ENCODE measurements at regions not wholly inside any gene's neighbourhood (a gene's known extent, or its start where the extent isn't known, plus 50 kb on each side); places are given as distances from the start of the nearest gene placed in this dataset.
"Not testable (repeated sequence)": the region's sequence is repeated elsewhere in the genome, so short reads cannot be mapped to it uniquely, and the experiment has no call there.

GRCh38 chr10:33612116-33612515, 277.6 kb upstream of the NRP1 start:
- peaks cover 10% of the 10 kb centered on the region for H3K27me3 Mint-ChIP-seq (ENCODE audit: low read depth)
- no peak overlapping the region for H3K4me3 Mint-ChIP-seq
- peaks cover 30% of the 10 kb centered on the region for H3K9me3 Mint-ChIP-seq
- peaks cover 6% of the 10 kb centered on the region for H3K4me1 Mint-ChIP-seq (ENCODE audit: low read depth)
- DNase-seq: no peak
- ATAC-seq: no peak
- H3K36me3 Mint-ChIP-seq (ENCODE audit: insufficient read depth): peaks cover 4% of the 10 kb centered on the region

DNA sequence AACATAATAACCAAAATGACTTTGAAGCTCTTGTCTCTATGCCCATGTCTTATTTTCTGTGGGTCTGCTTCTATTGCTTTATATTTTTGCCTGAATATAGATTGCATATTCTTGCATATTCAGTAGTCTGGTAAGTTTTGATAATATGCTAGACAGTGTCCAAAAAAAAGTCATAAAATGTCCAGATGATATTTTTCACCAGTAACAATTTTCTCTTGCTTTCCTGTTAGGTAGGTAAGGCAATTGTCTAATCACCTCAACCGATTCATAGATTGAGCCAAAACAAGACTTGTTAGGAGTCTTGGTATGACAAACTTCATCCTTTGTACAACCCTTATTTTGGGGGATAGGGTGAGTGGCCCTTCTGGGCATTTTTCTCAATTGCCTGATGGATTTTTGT, 277.0 kb upstream of the NRP1 start:
- Mint-ChIP-seq H3K4me3 (no peak overlapping the region), H3K36me3 (ENCODE audit: insufficient read depth) (peaks cover 4% of the 10 kb centered on the region), H3K4me1 (ENCODE audit: low read depth) (peaks cover 6% of the 10 kb centered on the region), H3K9me3 (peaks cover 30% of the 10 kb centered on the region), H3K27me3 (ENCODE audit: low read depth) (peaks cover 10% of the 10 kb centered on the region)
- ATAC-seq (no peak), DNase-seq (no peak)

DNA sequence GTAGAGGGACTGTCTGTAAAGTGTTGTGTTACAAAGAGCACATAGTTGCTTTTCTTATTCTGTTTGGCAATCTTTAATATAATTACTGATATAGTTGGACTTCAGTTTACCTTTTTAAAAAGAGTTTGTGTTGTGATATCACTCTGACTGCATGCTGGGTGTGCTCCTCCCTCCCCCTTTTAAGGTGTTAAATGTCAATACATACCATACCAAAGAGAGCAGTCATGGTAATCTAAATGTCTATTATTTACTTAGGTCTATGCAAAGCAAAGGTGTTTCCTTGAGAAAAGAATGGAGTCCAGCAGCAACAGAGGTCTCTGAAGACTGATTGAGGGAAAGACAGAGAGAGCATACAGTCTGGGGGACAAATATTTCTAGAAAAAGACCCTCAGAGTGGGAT, 275.1 kb upstream of the NRP1 start:
- peaks cover 6% of the 10 kb centered on the region for H3K4me1 Mint-ChIP-seq (ENCODE audit: low read depth)
- no peak overlapping the region for H3K4me3 Mint-ChIP-seq
- peaks cover 4% of the 10 kb centered on the region for H3K36me3 Mint-ChIP-seq (ENCODE audit: insufficient read depth)
- DNase-seq: no peak
- ATAC-seq: no peak
- peaks cover 10% of the 10 kb centered on the region for H3K27me3 Mint-ChIP-seq (ENCODE audit: low read depth)
- H3K9me3 Mint-ChIP-seq: peaks cover 30% of the 10 kb centered on the region

GRCh38 chr10:33602278-33602677, 267.8 kb upstream of the NRP1 start:
- no peaks in the 10 kb centered on the region for H3K4me1 Mint-ChIP-seq (ENCODE audit: low read depth)
- no peaks in the 10 kb centered on the region for H3K36me3 Mint-ChIP-seq (ENCODE audit: insufficient read depth)
- no peak overlapping the region for H3K4me3 Mint-ChIP-seq
- ATAC-seq (no peak), DNase-seq (no peak)
- peaks cover 12% of the 10 kb centered on the region for H3K9me3 Mint-ChIP-seq
- peaks cover 11% of the 10 kb centered on the region for H3K27me3 Mint-ChIP-seq (ENCODE audit: low read depth)

DNA sequence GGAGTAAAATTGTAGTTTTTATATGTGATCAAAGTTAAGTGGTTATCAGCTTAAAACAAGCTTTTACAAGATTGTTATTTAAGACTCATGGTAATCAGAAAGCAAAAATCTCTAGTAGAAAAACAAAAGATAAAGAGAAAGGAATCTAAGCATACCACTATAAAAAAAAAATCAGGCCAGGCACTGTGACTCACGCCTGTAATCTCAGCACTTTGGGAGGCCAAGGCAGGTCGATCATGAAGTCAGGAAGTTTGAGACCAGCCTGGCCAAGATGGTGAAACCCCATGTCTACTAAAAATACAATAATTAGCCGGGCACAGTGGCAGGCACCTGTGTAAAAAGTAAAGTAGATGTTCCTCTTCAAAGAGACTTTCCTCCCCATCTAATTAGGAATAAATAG, 265.9 kb upstream of the NRP1 start:
- Mint-ChIP-seq H3K9me3 (peaks cover 12% of the 10 kb centered on the region), H3K27me3 (ENCODE audit: low read depth) (peaks cover 22% of the 10 kb centered on the region), H3K4me1 (ENCODE audit: low read depth) (no peaks in the 10 kb centered on the region), H3K36me3 (ENCODE audit: insufficient read depth) (no peaks in the 10 kb centered on the region), H3K4me3 (no peak overlapping the region)
- DNase-seq (no peak), ATAC-seq (no peak)

- ATAC-seq: no peak
- peaks cover 12% of the 10 kb centered on the region for H3K9me3 Mint-ChIP-seq
- H3K4me3 Mint-ChIP-seq: no peak overlapping the region
- H3K27me3 Mint-ChIP-seq (ENCODE audit: low read depth): peaks cover 30% of the 10 kb centered on the region
- no peaks in the 10 kb centered on the region for H3K4me1 Mint-ChIP-seq (ENCODE audit: low read depth)
- DNase-seq: no peak
- H3K36me3 Mint-ChIP-seq (ENCODE audit: insufficient read depth): no peaks in the 10 kb centered on the region
These were observed 262.0 kb upstream of the NRP1 start for GRCh38 chr10:33596422-33596821.

- H3K4me3 Mint-ChIP-seq: no peak overlapping the region
- ATAC-seq (no peak), DNase-seq (no peak)
- peaks cover 27% of the 10 kb centered on the region for H3K27me3 Mint-ChIP-seq (ENCODE audit: low read depth)
- H3K4me1 Mint-ChIP-seq (ENCODE audit: low read depth): no peaks in the 10 kb centered on the region
- H3K9me3 Mint-ChIP-seq: peaks cover 8% of the 10 kb centered on the region
- no peaks in the 10 kb centered on the region for H3K36me3 Mint-ChIP-seq (ENCODE audit: insufficient read depth)
These were observed 260.0 kb upstream of the NRP1 start for GRCh38 chr10:33594475-33594874.

GRCh38 chr10:33588974-33589600, 254.6 kb upstream of the NRP1 start:
- DNase-seq (no peak), ATAC-seq (no peak)
- no peaks in the 10 kb centered on the region for H3K4me1 Mint-ChIP-seq (ENCODE audit: low read depth)
- H3K27me3 Mint-ChIP-seq (ENCODE audit: low read depth): peaks cover 8% of the 10 kb centered on the region
- no peak overlapping the region for H3K4me3 Mint-ChIP-seq
- peaks cover 1% of the 10 kb centered on the region for H3K36me3 Mint-ChIP-seq (ENCODE audit: insufficient read depth)
- peaks cover 3% of the 10 kb centered on the region for H3K9me3 Mint-ChIP-seq

DNA sequence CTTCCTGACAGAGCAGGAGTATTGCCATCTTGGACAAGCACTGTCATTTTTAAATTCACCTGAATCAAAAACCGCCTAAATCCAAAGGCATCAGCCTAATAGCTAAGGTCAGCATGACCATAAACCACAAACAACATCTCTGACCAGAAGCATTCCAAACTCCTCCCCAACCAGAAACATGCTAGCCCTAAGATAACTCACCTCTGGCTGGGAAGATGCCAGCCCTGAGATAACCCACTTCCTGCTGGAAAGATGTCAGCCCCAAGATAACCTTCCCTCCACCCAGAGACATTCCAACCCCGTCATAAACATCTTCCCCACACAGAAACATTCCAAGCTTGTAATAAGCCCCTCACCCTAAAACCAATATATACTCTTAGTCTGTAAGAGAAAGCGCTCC, 250.1 kb upstream of the NRP1 start:
- ATAC-seq; H3K27me3 Mint-ChIP-seq (ENCODE audit: low read depth); H3K4me3 Mint-ChIP-seq; H3K36me3 Mint-ChIP-seq (ENCODE audit: insufficient read depth); H3K9me3 Mint-ChIP-seq; H3K4me1 Mint-ChIP-seq (ENCODE audit: low read depth); DNase-seq: not testable (repeated sequence)

DNA sequence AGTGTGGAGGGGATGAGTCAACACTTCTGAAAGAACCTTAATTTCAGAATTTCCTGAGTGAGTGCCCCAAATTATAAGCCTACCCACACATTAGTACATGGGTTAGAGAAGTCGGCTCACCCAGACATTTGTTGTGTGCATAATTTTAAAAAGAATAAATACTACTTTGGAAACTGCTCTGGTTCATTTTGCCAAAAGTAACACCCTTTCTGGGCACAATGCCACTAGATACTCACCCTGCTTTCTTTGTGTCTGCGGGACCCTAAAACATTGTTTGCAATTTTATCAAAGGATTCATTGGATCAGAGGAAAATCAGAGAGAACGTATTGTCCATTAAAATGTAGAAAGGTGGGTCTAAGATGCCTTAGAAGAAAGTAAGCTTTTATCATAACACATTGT, 245.5 kb upstream of the NRP1 start:
- ATAC-seq (no peak), DNase-seq (no peak)
- peaks cover 4% of the 10 kb centered on the region for H3K9me3 Mint-ChIP-seq

GRCh38 chr10:33573606-33574005, 239.1 kb upstream of the NRP1 start:
- Mint-ChIP-seq H3K36me3 (ENCODE audit: insufficient read depth) (no peaks in the 10 kb centered on the region), H3K4me3 (no peak overlapping the region), H3K27me3 (ENCODE audit: low read depth) (peaks cover 7% of the 10 kb centered on the region), H3K4me1 (ENCODE audit: low read depth) (no peaks in the 10 kb centered on the region), H3K9me3 (peaks cover 4% of the 10 kb centered on the region)
- ATAC-seq (no peak), DNase-seq (no peak)

More for the DNA sequence above, 245.5 kb upstream of the NRP1 start:
- Mint-ChIP-seq H3K27me3 (ENCODE audit: low read depth) (peaks cover 3% of the 10 kb centered on the region), H3K4me1 (ENCODE audit: low read depth) (no peaks in the 10 kb centered on the region), H3K36me3 (ENCODE audit: insufficient read depth) (no peaks in the 10 kb centered on the region), H3K4me3 (no peak overlapping the region)

GRCh38 chr10:33571616-33572015, 237.1 kb upstream of the NRP1 start:
- ATAC-seq: no peak
- Mint-ChIP-seq H3K27me3 (ENCODE audit: low read depth) (peaks cover 10% of the 10 kb centered on the region), H3K36me3 (ENCODE audit: insufficient read depth) (no peaks in the 10 kb centered on the region), H3K9me3 (peaks cover 4% of the 10 kb centered on the region), H3K4me3 (no peak overlapping the region), H3K4me1 (ENCODE audit: low read depth) (no peaks in the 10 kb centered on the region)
- DNase-seq: no peak

DNA sequence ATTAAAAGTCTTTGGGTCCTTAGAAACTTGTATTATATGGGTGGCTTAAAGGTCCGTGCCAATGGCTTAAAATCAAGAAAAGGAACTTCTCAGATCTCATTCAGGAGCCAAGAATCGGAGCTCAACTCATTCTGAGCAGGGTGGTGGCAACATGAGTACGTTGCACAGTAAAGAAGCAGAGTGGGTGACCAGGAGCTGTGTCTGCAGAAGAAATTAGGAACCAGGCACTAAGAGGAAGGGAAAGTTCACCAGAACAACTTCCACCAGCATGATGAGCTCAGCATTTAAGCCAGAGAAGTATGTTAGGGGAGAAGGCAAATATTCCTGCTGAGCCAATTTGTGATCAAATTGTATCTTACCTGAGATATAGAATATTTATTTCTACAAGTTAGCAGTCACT, 236.0 kb upstream of the NRP1 start:
- Mint-ChIP-seq H3K4me3 (no peak overlapping the region), H3K9me3 (peaks cover 4% of the 10 kb centered on the region), H3K36me3 (ENCODE audit: insufficient read depth) (no peaks in the 10 kb centered on the region), H3K27me3 (ENCODE audit: low read depth) (peaks cover 12% of the 10 kb centered on the region), H3K4me1 (ENCODE audit: low read depth) (no peaks in the 10 kb centered on the region)
- DNase-seq: no peak
- ATAC-seq: no peak

GRCh38 chr10:33569702-33570101, 235.2 kb upstream of the NRP1 start:
- peaks cover 8% of the 10 kb centered on the region for H3K27me3 Mint-ChIP-seq (ENCODE audit: low read depth)
- H3K36me3 Mint-ChIP-seq (ENCODE audit: insufficient read depth): no peaks in the 10 kb centered on the region
- no peaks in the 10 kb centered on the region for H3K4me1 Mint-ChIP-seq (ENCODE audit: low read depth)
- no peak overlapping the region for H3K4me3 Mint-ChIP-seq
- ATAC-seq (no peak), DNase-seq (no peak)
- no peaks in the 10 kb centered on the region for H3K9me3 Mint-ChIP-seq

DNA sequence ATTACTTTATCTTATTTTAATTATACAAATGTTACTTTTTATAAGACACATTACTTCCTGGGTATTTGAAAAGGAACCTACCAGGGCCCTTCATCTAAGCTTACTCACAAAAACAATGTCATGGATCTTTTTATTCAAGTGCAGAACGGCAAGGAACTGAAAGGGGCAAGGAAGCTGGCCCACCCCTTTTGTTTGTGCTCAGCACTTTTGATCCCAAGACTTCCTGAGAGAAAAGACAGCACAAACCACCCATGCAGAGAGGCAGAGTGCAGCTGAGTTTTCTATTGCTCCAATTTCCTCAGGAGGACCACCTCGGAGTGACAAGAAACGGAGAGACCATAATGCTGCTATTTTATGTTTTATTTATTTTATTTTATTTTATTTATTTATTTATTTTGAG, 232.0 kb upstream of the NRP1 start:
- peaks cover 19% of the 10 kb centered on the region for H3K27me3 Mint-ChIP-seq (ENCODE audit: low read depth)
- ATAC-seq: no peak
- no peaks in the 10 kb centered on the region for H3K9me3 Mint-ChIP-seq
- no peaks in the 10 kb centered on the region for H3K36me3 Mint-ChIP-seq (ENCODE audit: insufficient read depth)
- no peak for DNase-seq
- H3K4me3 Mint-ChIP-seq: no peak overlapping the region
- no peaks in the 10 kb centered on the region for H3K4me1 Mint-ChIP-seq (ENCODE audit: low read depth)

DNA sequence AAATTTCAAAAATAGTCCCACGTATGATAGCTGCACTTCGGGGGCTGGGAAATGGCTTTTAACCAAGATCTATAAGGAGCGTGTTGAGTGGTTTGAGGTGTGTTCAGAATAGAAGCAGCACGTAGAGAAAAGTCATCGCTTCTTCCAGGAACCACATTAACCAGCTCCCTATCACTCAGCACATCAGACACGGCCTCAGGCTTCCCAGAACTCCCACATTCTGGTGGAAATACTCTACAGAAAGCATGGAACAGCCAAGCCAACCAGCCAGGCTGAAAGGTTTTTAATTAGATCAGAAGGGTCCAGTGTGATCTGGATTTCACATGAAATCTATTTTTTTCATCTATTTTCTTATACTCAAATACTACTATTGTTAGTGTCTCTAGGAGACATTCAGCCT, 231.5 kb upstream of the NRP1 start:
- peaks cover 23% of the 10 kb centered on the region for H3K27me3 Mint-ChIP-seq (ENCODE audit: low read depth)
- H3K4me1 Mint-ChIP-seq (ENCODE audit: low read depth): no peaks in the 10 kb centered on the region
- no peak for ATAC-seq
- H3K4me3 Mint-ChIP-seq: no peak overlapping the region
- no peaks in the 10 kb centered on the region for H3K36me3 Mint-ChIP-seq (ENCODE audit: insufficient read depth)
- H3K9me3 Mint-ChIP-seq: no peaks in the 10 kb centered on the region
- no peak for DNase-seq

All from activated T-cell treated with anti-CD3 and anti-CD28 coated beads, Interleukin-2, amount 50 U/mL, for 4 hours (primary cell).